Keratinocyte (primary cell): ENCODE measurements at regions not wholly inside any gene's neighbourhood (a gene's known extent, or its start where the extent isn't known, plus 50 kb on each side); places are given as distances from the start of the nearest gene placed in this dataset.
A peak's percentile ranks its signal among the peaks of the same experiment; 100 is the strongest.

Experiments
- DNase-seq: peaks from one replicate; pipeline ENCODE4 v3.0.0-alpha.2; 2011; ENCODE audit warnings: low read depth, missing footprints, low spot score
- FAIRE-seq: peaks from 2 replicates; lab custom pipeline; 2011; peaks lifted over from hg19 to GRCh38; lab: Jason Lieb, UNC
- H2AFZ ChIP-seq: 2 replicates; pipeline ENCODE4 v1.6.0; 2012; ENCODE audit warnings: low read length, control low read depth, inconsistent platforms; ENCODE audit not compliant: control insufficient read depth
- H3K27ac ChIP-seq: 2 replicates; pipeline ENCODE4 v1.5.1; 2011; ENCODE audit warnings: low read length; ENCODE audit not compliant: control insufficient read depth, insufficient read depth
- H3K27me3 ChIP-seq: 3 replicates; pipeline ENCODE4 v1.6.0; 2011; ENCODE audit warnings: low read length; ENCODE audit not compliant: control insufficient read depth, insufficient read depth; ENCODE audit errors: extremely low read depth
- H3K36me3 ChIP-seq, 2 experiments: 2 replicates in 1 of 2; 3 replicates in 1 of 2; pipeline ENCODE4 v1.5.1; 2011; ENCODE audit warnings: low read length in 2 of 2, mild to moderate bottlenecking in 1 of 2; ENCODE audit not compliant: control insufficient read depth in 2 of 2, insufficient read depth in 2 of 2; ENCODE audit errors: extremely low read depth in 1 of 2
- H3K4me1 ChIP-seq: 3 replicates; pipeline ENCODE4 v1.5.1; 2011; ENCODE audit warnings: low read length; ENCODE audit not compliant: control insufficient read depth, insufficient read depth; ENCODE audit errors: extremely low read depth
- H3K4me2 ChIP-seq: 3 replicates; pipeline ENCODE4 v1.6.0; 2011; ENCODE audit warnings: low read depth, low read length; ENCODE audit not compliant: control insufficient read depth, insufficient read depth; ENCODE audit errors: extremely low read depth
- H3K4me3 ChIP-seq, 3 experiments: fragments of 200-600 bp in 1 of 3; sonication (generic) in 1 of 3; 2 replicates in 2 of 3; 3 replicates in 1 of 3; pipeline ENCODE4 v1.5.1; 2011 to 2016; ENCODE audit warnings: low read length in 3 of 3, mild to moderate bottlenecking in 3 of 3, control low read depth in 2 of 3, inconsistent platforms in 1 of 3, low read depth in 1 of 3, mixed read lengths in 1 of 3, mixed run types in 1 of 3, moderate library complexity in 1 of 3; ENCODE audit not compliant: control insufficient read depth in 2 of 3, insufficient read depth in 2 of 3; ENCODE audit errors: extremely low read depth in 1 of 3
- H3K79me2 ChIP-seq: 2 replicates; pipeline ENCODE4 v1.6.0; 2012; ENCODE audit warnings: low read length; ENCODE audit not compliant: control insufficient read depth, insufficient read depth
- H3K9ac ChIP-seq: 3 replicates; pipeline ENCODE4 v1.6.0; 2011; ENCODE audit warnings: low read length; ENCODE audit not compliant: control insufficient read depth, insufficient read depth; ENCODE audit errors: extremely low read depth
- H3K9me1 ChIP-seq: 3 replicates; pipeline ENCODE4 v1.6.0; 2011; ENCODE audit warnings: low read length; ENCODE audit not compliant: control insufficient read depth, insufficient read depth; ENCODE audit errors: extremely low read depth
- H3K9me3 ChIP-seq: 2 replicates; pipeline ENCODE4 v1.5.1; 2012; ENCODE audit warnings: low read depth, low read length; ENCODE audit not compliant: control insufficient read depth
- H4K20me1 ChIP-seq: 3 replicates; pipeline ENCODE4 v1.6.0; 2011; ENCODE audit warnings: low read length; ENCODE audit not compliant: control insufficient read depth, insufficient read depth; ENCODE audit errors: extremely low read depth
- CTCF ChIP-seq, 3 experiments: IDR thresholded peaks in 1 of 3; conservative IDR thresholded peaks in 1 of 3; optimal IDR thresholded peaks in 1 of 3; 2 replicates in 2 of 3; 3 replicates in 1 of 3; pipeline versions ENCODE3 to v1.5.1; 2011; ENCODE audit warnings: low read length in 3 of 3, mild to moderate bottlenecking in 3 of 3, moderate library complexity in 2 of 3, control low read depth in 1 of 3, inconsistent platforms in 1 of 3; ENCODE audit not compliant: insufficient read depth in 2 of 3; ENCODE audit errors: extremely low read depth in 1 of 3
- EZH2 ChIP-seq: IDR thresholded peaks from one replicate; pipeline ENCODE4 v1.6.1; 2012; ENCODE audit warnings: inconsistent platforms, mild to moderate bottlenecking, low read length, moderate library complexity
- dilution Hi-C: fragments of 300-500 bp; cut with MboI; formaldehyde crosslinking; loops from one replicate; pipeline ENCODE4 v1.7.0; 2020; ENCODE audit warnings: low sequenced_read_pairs; ENCODE audit not compliant: extremely low pct_ligation_motif_present

GRCh38 chr14:30373526-30373925, 185.4 kb upstream of the G2E3 start:
- FAIRE-seq: no peak

GRCh38 chr14:30375296-30375892, 183.6 kb upstream of the G2E3 start:
- FAIRE-seq: no peak

More at GRCh38 chr14:30373526-30373925, 185.4 kb upstream of the G2E3 start:
- H3K27me3 ChIP-seq: no peaks in the 10 kb centered on the region
- dilution Hi-C loops: no loop called here
- no peak overlapping the region for H2AFZ ChIP-seq
- no peaks in the 10 kb centered on the region for H3K36me3 ChIP-seq
- H3K4me3 ChIP-seq: no peak overlapping the region
- TF ChIP-seq EZH2: no peak
- no peak for TF ChIP-seq CTCF (optimal IDR thresholded peaks at IDR 0.05 in 1 of 3, IDR thresholded peaks at IDR 0.05 in 1 of 3, conservative IDR thresholded peaks at IDR 0.05 in 1 of 3; ENCODE audit: extremely low read depth in 1 of 3, insufficient read depth in 2 of 3, low read length in 3 of 3)
- H3K79me2 ChIP-seq: no peaks in the 10 kb centered on the region
- no peak for DNase-seq
- H3K9ac ChIP-seq: no peak overlapping the region
- H3K4me1 ChIP-seq: no peaks in the 10 kb centered on the region
- H4K20me1 ChIP-seq: no peaks in the 10 kb centered on the region
- no peaks in the 10 kb centered on the region for H3K9me3 ChIP-seq
- H3K9me1 ChIP-seq: no peaks in the 10 kb centered on the region
- H3K27ac ChIP-seq: no peak overlapping the region
- H3K4me2 ChIP-seq: no peak overlapping the region

More at GRCh38 chr14:30375296-30375892, 183.6 kb upstream of the G2E3 start:
- H3K4me3 ChIP-seq: no peak overlapping the region
- no peak overlapping the region for H3K9ac ChIP-seq
- no peak overlapping the region for H3K4me2 ChIP-seq
- DNase-seq: no peak
- dilution Hi-C loops: no loop called here
- H3K9me1 ChIP-seq: no peaks in the 10 kb centered on the region
- no peaks in the 10 kb centered on the region for H3K79me2 ChIP-seq
- no peaks in the 10 kb centered on the region for H3K36me3 ChIP-seq
- TF ChIP-seq CTCF (optimal IDR thresholded peaks at IDR 0.05 in 1 of 3, IDR thresholded peaks at IDR 0.05 in 1 of 3, conservative IDR thresholded peaks at IDR 0.05 in 1 of 3; ENCODE audit: extremely low read depth in 1 of 3, insufficient read depth in 2 of 3, low read length in 3 of 3) (peak; percentile 80 to 85 (median 82)), EZH2 (no peak)
- no peak overlapping the region for H3K27ac ChIP-seq
- H3K4me1 ChIP-seq: no peaks in the 10 kb centered on the region
- H2AFZ ChIP-seq: no peak overlapping the region
- no peaks in the 10 kb centered on the region for H3K27me3 ChIP-seq
- H4K20me1 ChIP-seq: no peaks in the 10 kb centered on the region
- no peaks in the 10 kb centered on the region for H3K9me3 ChIP-seq
